ENCODE measurements at regions not wholly inside any gene's neighbourhood (a gene's known extent, or its start where the extent isn't known, plus 50 kb on each side); places are given as distances from the start of the nearest gene placed in this dataset.

GRCh38 chr5:116859666-116860320 lies 285.2 kb upstream of the SEMA6A start:
- TF ChIP-seq EZH2 (IDR thresholded peaks at IDR 0.05) (no peak), CTCF (IDR thresholded peaks at IDR 0.05) (no peak), EZH2phosphoT487 (IDR thresholded peaks at IDR 0.05) (no peak)

Data from neural progenitor cell (in vitro differentiated cells).